GM06990 (cell line): ENCODE measurements at regions not wholly inside any gene's neighbourhood (a gene's known extent, or its start where the extent isn't known, plus 50 kb on each side); places are given as distances from the start of the nearest gene placed in this dataset.

Experiments
- DNase-seq: peaks from one replicate; pipeline ENCODE4 v3.0.0-alpha.2; 2011; ENCODE audit not compliant: insufficient read length; ENCODE audit errors: extremely low read depth
- H3K27me3 ChIP-seq: replicated peaks from 2 replicates; pipeline ENCODE4 v1.6.0; 2011; ENCODE audit warnings: low read length; ENCODE audit not compliant: control insufficient read depth, insufficient read depth
- H3K36me3 ChIP-seq: 2 replicates; pipeline ENCODE4 v1.5.1; 2011; ENCODE audit warnings: low read length; ENCODE audit not compliant: control insufficient read depth, insufficient read depth
- H3K4me3 ChIP-seq: replicated peaks from 2 replicates; pipeline ENCODE4 v1.5.1; 2011; ENCODE audit warnings: low read depth, mild to moderate bottlenecking, control low read depth, low read length
- TF ChIP-seq, protein P1 (sequence below): IDR thresholded peaks from 2 replicates; pipeline ENCODE4 v1.5.1; 2011; ENCODE audit warnings: low read length, control low read depth, mild to moderate bottlenecking, inconsistent platforms; ENCODE audit not compliant: insufficient read depth, poor library complexity, severe bottlenecking

DNA sequence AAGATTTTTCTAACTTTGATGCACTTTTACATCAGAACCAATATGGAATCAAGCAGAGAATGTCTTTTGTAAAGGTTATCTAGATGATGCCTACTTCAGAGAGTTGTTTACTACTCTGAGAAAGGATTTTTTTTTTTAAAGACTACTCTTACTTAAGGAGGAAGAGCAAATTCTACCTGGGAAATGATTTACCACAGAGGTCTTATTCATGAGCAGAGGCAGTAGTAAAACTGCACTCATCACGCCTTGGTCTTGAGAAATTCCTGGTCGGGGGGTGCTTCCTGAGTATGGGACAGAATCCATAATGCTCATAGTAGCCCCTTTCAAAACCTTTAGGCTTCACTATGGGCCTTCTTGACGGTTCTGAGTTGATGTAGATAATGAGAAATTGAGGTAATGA is 241.8 kb upstream of the PREP start:
- Histone ChIP-seq H3K4me3 (no peak overlapping the region), H3K36me3 (no peaks in the 10 kb centered on the region), H3K27me3 (no peaks in the 10 kb centered on the region)
- TF ChIP-seq, protein P1, sequence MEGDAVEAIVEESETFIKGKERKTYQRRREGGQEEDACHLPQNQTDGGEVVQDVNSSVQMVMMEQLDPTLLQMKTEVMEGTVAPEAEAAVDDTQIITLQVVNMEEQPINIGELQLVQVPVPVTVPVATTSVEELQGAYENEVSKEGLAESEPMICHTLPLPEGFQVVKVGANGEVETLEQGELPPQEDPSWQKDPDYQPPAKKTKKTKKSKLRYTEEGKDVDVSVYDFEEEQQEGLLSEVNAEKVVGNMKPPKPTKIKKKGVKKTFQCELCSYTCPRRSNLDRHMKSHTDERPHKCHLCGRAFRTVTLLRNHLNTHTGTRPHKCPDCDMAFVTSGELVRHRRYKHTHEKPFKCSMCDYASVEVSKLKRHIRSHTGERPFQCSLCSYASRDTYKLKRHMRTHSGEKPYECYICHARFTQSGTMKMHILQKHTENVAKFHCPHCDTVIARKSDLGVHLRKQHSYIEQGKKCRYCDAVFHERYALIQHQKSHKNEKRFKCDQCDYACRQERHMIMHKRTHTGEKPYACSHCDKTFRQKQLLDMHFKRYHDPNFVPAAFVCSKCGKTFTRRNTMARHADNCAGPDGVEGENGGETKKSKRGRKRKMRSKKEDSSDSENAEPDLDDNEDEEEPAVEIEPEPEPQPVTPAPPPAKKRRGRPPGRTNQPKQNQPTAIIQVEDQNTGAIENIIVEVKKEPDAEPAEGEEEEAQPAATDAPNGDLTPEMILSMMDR = no peak
- no peak for DNase-seq

DNA sequence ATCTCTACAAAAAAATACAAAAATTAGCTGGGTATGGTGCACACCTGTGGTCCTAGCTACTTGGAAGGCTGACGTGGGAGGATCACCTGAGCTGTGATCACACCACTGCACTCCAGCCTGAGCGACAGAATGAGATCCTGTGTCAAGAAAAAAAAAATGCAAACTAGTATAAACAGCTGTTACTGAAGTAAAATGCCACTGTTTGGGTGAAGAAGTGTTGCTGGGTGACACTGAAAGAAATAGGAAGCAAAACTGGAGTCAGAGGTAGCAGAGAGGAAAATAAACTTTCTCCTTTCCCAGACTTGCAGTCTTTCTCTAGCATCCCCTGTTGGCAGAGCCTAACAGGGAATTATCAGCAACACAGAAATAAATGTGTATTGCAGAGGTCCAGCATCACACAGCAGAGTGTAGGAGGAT is 241.2 kb upstream of the PREP start:
- Histone ChIP-seq H3K27me3 (no peaks in the 10 kb centered on the region), H3K4me3 (no peak overlapping the region), H3K36me3 (no peaks in the 10 kb centered on the region)
- TF ChIP-seq, protein P1 = no peak
- no peak for DNase-seq

DNA sequence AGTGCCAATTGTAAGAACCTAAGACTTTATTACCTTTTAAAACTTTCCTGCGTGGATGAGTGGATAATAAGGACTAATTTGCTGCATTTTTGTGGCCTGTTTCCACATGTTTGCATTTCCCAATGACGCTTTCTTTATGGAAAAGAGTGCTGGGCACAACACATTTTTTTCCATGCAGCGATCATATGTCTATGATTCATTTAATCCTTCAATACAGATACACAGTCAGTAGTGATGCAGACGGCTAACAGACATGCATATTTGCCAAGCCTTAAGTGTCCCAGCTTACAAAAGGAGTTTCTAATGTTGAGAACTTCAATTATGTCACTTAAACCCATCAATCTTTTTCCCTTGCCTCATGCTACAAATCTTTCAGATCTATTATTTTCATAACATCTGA is 239.8 kb upstream of the PREP start:
- Histone ChIP-seq H3K36me3 (no peaks in the 10 kb centered on the region), H3K4me3 (no peak overlapping the region), H3K27me3 (no peaks in the 10 kb centered on the region)
- DNase-seq = no peak
- TF ChIP-seq, protein P1 = no peak

DNA sequence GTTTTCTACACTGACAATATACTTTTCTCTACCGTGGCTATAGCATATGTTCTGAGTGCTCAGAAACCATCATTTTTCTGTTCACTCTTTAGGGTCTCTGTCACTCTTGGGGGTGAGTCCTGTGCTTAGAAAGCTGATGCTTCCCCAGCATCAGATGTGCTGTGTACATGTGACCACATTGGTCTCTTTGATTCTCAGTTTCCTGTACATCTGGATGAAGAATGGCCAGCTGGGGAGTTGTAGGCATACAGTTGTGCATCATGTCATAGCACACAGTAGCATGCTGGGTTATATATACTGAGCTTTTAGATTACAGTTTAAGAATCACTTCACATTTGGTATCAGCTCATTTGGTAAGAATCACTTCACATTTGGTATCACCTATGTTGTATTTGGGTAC is 238.6 kb upstream of the PREP start:
- H3K4me3 ChIP-seq = no peak overlapping the region
- no peaks in the 10 kb centered on the region for H3K36me3 ChIP-seq
- H3K27me3 ChIP-seq = no peaks in the 10 kb centered on the region
- DNase-seq = no peak
- TF ChIP-seq, protein P1 = no peak

DNA sequence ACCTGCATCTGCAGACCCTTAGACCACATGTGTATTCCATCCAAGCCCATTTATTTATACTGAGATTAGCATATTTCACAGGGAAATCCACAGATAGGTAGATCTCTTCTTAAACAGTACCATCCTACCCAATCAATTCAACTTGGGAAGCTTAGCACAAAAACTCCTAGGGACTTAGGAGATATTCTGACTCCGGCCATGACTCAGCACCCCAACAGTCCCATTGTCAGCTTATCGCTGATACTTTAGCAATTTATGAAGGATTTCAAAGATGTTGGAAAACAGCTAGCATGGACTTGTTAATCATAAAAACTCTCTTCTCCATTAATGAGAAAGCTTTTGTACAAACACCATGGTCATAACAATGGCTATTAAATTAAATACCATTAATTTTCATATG is 236.2 kb upstream of the PREP start:
- H3K27me3 ChIP-seq = no peaks in the 10 kb centered on the region
- no peak overlapping the region for H3K4me3 ChIP-seq
- no peaks in the 10 kb centered on the region for H3K36me3 ChIP-seq
- no peak for DNase-seq
- TF ChIP-seq, protein P1 = no peak

DNA sequence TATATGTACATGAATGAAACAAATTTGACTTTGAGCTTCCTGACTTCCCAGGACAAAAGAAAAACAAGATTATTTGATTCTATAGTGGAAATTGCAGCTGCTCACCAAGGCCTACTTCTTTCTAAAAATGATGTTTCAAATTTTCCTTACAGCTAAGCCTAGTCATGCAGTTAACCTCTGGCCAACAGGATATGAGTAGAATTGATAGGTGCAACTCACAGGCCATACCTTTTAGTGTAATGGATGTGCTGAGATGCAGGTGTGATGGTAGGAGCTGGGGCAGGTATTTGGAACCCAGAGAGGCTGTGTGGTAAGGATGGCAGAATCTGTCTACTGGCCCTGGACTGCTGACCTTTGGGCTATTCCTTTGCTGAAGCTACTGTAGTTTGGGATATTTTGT is 230.9 kb upstream of the PREP start:
- H3K27me3 ChIP-seq = no peaks in the 10 kb centered on the region
- H3K4me3 ChIP-seq = no peak overlapping the region
- TF ChIP-seq, protein P1 = no peak
- H3K36me3 ChIP-seq = no peaks in the 10 kb centered on the region
- no peak for DNase-seq
